GM19240 (cell line): ENCODE measurements at regions not wholly inside any gene's neighbourhood (a gene's known extent, or its start where the extent isn't known, plus 50 kb on each side); places are given as distances from the start of the nearest gene placed in this dataset.

Experiments
- DNase-seq: peaks from one replicate; pipeline ENCODE4 v3.0.0; 2011; ENCODE audit warnings: low spot score; ENCODE audit not compliant: insufficient read length

GRCh38 chr1:79819140-79819539 is 812.6 kb upstream of the ADGRL4 start:
- no peak for DNase-seq

GRCh38 chr1:79817031-79817560 is 810.6 kb upstream of the ADGRL4 start:
- DNase-seq = no peak

GRCh38 chr1:79815115-79815514 is 808.6 kb upstream of the ADGRL4 start:
- no peak for DNase-seq

GRCh38 chr1:79811173-79811572 is 804.6 kb upstream of the ADGRL4 start:
- no peak for DNase-seq

GRCh38 chr1:79808816-79809475 is 802.4 kb upstream of the ADGRL4 start:
- DNase-seq = no peak

GRCh38 chr1:79807816-79808215 is 801.3 kb upstream of the ADGRL4 start:
- no peak for DNase-seq

- no peak for DNase-seq
Measured at GRCh38 chr1:79797487-79797886, 791.0 kb upstream of the ADGRL4 start.

GRCh38 chr1:79796434-79796833 is 789.9 kb upstream of the ADGRL4 start:
- no peak for DNase-seq

GRCh38 chr1:79792219-79792930 is 785.8 kb upstream of the ADGRL4 start:
- DNase-seq = no peak

- no peak for DNase-seq
Measured at GRCh38 chr1:79791488-79792218, 785.1 kb upstream of the ADGRL4 start.

GRCh38 chr1:79790950-79791349 is 784.4 kb upstream of the ADGRL4 start:
- DNase-seq = no peak

- DNase-seq = no peak
Measured at GRCh38 chr1:79787631-79788030, 781.1 kb upstream of the ADGRL4 start.

GRCh38 chr1:79785964-79786363 is 779.4 kb upstream of the ADGRL4 start:
- no peak for DNase-seq

GRCh38 chr1:79785561-79785960 is 779.0 kb upstream of the ADGRL4 start:
- DNase-seq = no peak

GRCh38 chr1:79781261-79781660 is 774.7 kb upstream of the ADGRL4 start:
- no peak for DNase-seq

GRCh38 chr1:79777481-79778219 is 771.1 kb upstream of the ADGRL4 start:
- no peak for DNase-seq

GRCh38 chr1:79775402-79775801 is 768.9 kb upstream of the ADGRL4 start:
- DNase-seq = no peak

- no peak for DNase-seq
Measured at GRCh38 chr1:79773385-79773784, 766.9 kb upstream of the ADGRL4 start.

- no peak for DNase-seq
Measured at GRCh38 chr1:79762461-79762860, 755.9 kb upstream of the ADGRL4 start.

- no peak for DNase-seq
Measured at GRCh38 chr1:79760531-79760930, 754.0 kb upstream of the ADGRL4 start.

- no peak for DNase-seq
Measured at GRCh38 chr1:79749607-79750006, 743.1 kb upstream of the ADGRL4 start.

GRCh38 chr1:79745929-79746328 is 739.4 kb upstream of the ADGRL4 start:
- DNase-seq = no peak
